Tibial nerve (tissue), 4 donors: ENCODE measurements at regions not wholly inside any gene's neighbourhood (a gene's known extent, or its start where the extent isn't known, plus 50 kb on each side); places are given as distances from the start of the nearest gene placed in this dataset.

ENCODE experiments used
- DNase-seq, 2 donors: peaks; one replicate each; pipeline ENCODE4 v3.0.0-alpha.2; 2019; ENCODE audit warnings: low spot score in 2 of 2
- H3K27ac ChIP-seq, 4 donors: fragments of 200-600 bp; sonication (generic) in 3 of 4; one replicate each; pipeline ENCODE4 v1.5.1; 2017 to 2019; ENCODE audit warnings: mild to moderate bottlenecking in 1 of 4
- H3K27me3 ChIP-seq, 2 donors: fragments of 200-600 bp; sonication (generic) in 1 of 2; one replicate each; pipeline versions ENCODE4 v1.5.1 to v1.6.0; 2017 to 2019
- H3K36me3 ChIP-seq, 3 donors: fragments of 200-600 bp; sonication (generic); one replicate each; pipeline ENCODE4 v1.5.1; 2018 to 2019
- H3K4me1 ChIP-seq, 4 donors: fragments of 200-600 bp; sonication (generic) in 3 of 4; one replicate each; pipeline ENCODE4 v1.5.1; 2017 to 2019
- H3K4me3 ChIP-seq, 4 donors: fragments of 200-600 bp; sonication (generic) in 3 of 4; one replicate each; pipeline ENCODE4 v1.5.1; 2017 to 2019; ENCODE audit warnings: mild to moderate bottlenecking in 1 of 4, moderate library complexity in 1 of 4
- H3K9me3 ChIP-seq, 4 donors: fragments of 200-600 bp; sonication (generic) in 3 of 4; one replicate each; pipeline ENCODE4 v1.5.1; 2017 to 2019
- EP300 ChIP-seq, 2 donors: sonication (generic); formaldehyde crosslinking; IDR thresholded peaks; one replicate each; pipeline ENCODE4 v1.6.1; 2017; ENCODE audit warnings: antibody characterized with exemption in 2 of 2, mild to moderate bottlenecking in 1 of 2
- POLR2A ChIP-seq, 2 donors: fragments of 450-650 bp; IDR thresholded peaks; one replicate each; pipeline ENCODE4 v1.6.1; 2017; ENCODE audit warnings: antibody characterized with exemption in 2 of 2, mild to moderate bottlenecking in 2 of 2, moderate library complexity in 2 of 2
- WGBS, 2 donors: methylation state at CpG; one replicate each; pipeline ENCODE4 v1.1.5; 2018; 5-methylcytosine and 5-hydroxymethylcytosine counted together
- TF ChIP-seq, protein P1 (sequence below), 5 experiments: fragments of 200-600 bp in 3 of 5; fragments of 450-650 bp in 2 of 5; sonication (generic) in 3 of 5; IDR thresholded peaks; one replicate each; pipeline ENCODE4 v1.5.1; 2016 to 2019; ENCODE audit warnings: antibody characterized with exemption in 5 of 5, mild to moderate bottlenecking in 3 of 5, moderate library complexity in 2 of 5

DNA sequence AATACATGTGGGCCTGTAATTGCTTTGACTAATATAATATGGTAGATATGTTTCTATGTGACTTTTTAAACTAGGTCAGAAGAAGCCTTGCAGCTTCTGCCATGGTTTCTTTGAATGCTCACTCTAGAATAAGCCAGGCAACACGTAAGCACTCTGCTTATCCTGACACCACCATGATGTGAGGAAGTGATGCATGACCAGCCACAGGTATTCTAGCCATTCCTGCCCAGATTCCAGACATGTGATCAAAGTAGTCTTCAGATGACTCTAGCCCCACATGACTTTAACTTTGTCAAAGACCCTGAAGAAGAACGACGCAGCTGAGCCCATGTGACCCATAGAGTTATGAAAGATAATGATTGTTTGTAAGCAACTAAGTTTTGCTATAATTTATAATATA is 276.1 kb upstream of the NCAM1 start:
- Histone ChIP-seq H3K27me3 (no peaks in the 10 kb centered on the region), H3K27ac (no peak overlapping the region), H3K9me3 (peaks cover 0 to 8% (median 0%) of the 10 kb centered on the region in 4 donors), H3K4me3 (no peak overlapping the region), H3K4me1 (no peaks in the 10 kb centered on the region), H3K36me3 (no peaks in the 10 kb centered on the region)
- no peak for DNase-seq
- 48 to 79% methylated on average over 3 of the region's 3 CpGs for WGBS, 2 donors
- TF ChIP-seq EP300 (IDR thresholded peaks at IDR 0.05) = no peak
- TF ChIP-seq, protein P1, sequence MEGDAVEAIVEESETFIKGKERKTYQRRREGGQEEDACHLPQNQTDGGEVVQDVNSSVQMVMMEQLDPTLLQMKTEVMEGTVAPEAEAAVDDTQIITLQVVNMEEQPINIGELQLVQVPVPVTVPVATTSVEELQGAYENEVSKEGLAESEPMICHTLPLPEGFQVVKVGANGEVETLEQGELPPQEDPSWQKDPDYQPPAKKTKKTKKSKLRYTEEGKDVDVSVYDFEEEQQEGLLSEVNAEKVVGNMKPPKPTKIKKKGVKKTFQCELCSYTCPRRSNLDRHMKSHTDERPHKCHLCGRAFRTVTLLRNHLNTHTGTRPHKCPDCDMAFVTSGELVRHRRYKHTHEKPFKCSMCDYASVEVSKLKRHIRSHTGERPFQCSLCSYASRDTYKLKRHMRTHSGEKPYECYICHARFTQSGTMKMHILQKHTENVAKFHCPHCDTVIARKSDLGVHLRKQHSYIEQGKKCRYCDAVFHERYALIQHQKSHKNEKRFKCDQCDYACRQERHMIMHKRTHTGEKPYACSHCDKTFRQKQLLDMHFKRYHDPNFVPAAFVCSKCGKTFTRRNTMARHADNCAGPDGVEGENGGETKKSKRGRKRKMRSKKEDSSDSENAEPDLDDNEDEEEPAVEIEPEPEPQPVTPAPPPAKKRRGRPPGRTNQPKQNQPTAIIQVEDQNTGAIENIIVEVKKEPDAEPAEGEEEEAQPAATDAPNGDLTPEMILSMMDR (IDR thresholded peaks at IDR 0.05) = no peak
- no peak for TF ChIP-seq POLR2A (IDR thresholded peaks at IDR 0.05)

DNA sequence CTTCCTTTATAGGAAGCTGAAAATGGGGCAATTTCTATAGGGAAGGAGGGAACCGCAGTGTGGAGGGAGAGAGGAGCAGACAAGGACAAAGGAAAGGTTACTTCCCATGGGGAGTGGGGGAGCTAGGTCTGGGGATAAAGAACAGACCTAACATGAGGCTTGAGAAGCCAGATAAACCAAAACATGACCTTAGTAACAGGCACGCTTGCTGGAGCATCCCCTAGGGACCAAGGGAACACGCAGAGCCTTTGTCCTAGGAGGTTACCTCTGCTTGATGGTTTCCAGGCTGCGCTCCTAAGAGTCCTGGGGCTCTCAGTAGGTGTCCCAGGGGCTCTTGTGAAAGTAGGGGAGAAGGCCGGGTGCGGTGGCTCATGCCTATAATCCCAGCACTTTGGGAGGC is 271.4 kb upstream of the NCAM1 start:
- Histone ChIP-seq H3K27me3 (no peaks in the 10 kb centered on the region), H3K27ac (no peak overlapping the region), H3K9me3 (no peaks in the 10 kb centered on the region), H3K4me1 (no peaks in the 10 kb centered on the region), H3K4me3 (no peak overlapping the region), H3K36me3 (no peaks in the 10 kb centered on the region)
- TF ChIP-seq EP300 (IDR thresholded peaks at IDR 0.05) (no peak), POLR2A (IDR thresholded peaks at IDR 0.05) (no peak)
- TF ChIP-seq, protein P1 (IDR thresholded peaks at IDR 0.05) = no peak
- DNase-seq = no peak
- 82% methylated on average over 6 of the region's 6 CpGs for WGBS, 2 donors

DNA sequence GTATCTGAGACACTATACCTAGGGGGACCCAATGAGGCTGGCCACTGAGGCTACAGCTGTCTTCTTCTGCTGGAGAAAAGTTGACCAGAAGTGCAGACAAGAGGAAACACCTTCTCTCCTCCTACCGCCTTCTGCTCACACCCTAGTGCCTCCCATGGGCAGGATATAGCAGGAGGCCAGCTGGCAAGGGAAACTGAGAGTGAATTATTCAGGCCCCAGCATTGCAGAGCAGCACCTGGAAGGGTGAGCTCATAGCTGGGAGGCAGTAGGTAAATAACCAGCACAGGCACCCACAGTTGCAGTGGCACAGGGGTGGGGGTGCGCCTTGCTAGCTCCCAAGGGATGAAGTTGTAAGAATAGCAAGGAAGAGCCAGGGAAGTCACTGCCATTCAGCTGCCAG is 267.4 kb upstream of the NCAM1 start:
- WGBS, 2 donors = 90 to 92% methylated on average over 2 of the region's 2 CpGs
- Histone ChIP-seq H3K27me3 (no peaks in the 10 kb centered on the region), H3K27ac (no peak overlapping the region), H3K36me3 (no peaks in the 10 kb centered on the region), H3K4me1 (peaks cover 0 to 3% (median 0%) of the 10 kb centered on the region in 4 donors), H3K9me3 (no peaks in the 10 kb centered on the region), H3K4me3 (no peak overlapping the region)
- no peak for DNase-seq
- no peak for TF ChIP-seq POLR2A (IDR thresholded peaks at IDR 0.05)
- TF ChIP-seq EP300 (IDR thresholded peaks at IDR 0.05) = no peak
- TF ChIP-seq, protein P1 (IDR thresholded peaks at IDR 0.05) = no peak

DNA sequence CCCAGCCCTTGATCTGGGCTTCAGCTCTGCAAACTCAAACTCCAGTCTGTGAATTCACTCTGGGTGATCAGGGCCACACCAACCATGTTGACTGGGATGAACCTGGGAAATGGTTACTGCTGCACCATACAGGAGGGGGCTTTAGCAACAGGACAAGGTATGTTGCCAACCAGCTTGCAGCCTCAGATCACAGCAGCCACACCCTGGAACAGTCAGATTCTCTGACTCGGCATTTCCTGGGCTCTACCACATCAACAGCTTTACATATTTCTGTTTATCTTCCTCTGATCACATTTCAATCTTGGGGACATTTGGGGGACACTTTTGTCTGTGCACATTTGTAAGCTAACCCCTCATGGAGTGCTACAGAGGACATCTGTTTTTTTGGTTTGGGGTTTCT is 267.0 kb upstream of the NCAM1 start:
- WGBS, 2 donors = 89 to 95% methylated on average over 1 of the region's 1 CpG
- Histone ChIP-seq H3K4me3 (no peak overlapping the region), H3K4me1 (peaks cover 0 to 3% (median 0%) of the 10 kb centered on the region in 4 donors), H3K9me3 (no peaks in the 10 kb centered on the region), H3K27ac (no peak overlapping the region), H3K36me3 (no peaks in the 10 kb centered on the region), H3K27me3 (no peaks in the 10 kb centered on the region)
- DNase-seq = no peak
- TF ChIP-seq, protein P1 (IDR thresholded peaks at IDR 0.05) = no peak
- TF ChIP-seq POLR2A (IDR thresholded peaks at IDR 0.05) = no peak

DNA sequence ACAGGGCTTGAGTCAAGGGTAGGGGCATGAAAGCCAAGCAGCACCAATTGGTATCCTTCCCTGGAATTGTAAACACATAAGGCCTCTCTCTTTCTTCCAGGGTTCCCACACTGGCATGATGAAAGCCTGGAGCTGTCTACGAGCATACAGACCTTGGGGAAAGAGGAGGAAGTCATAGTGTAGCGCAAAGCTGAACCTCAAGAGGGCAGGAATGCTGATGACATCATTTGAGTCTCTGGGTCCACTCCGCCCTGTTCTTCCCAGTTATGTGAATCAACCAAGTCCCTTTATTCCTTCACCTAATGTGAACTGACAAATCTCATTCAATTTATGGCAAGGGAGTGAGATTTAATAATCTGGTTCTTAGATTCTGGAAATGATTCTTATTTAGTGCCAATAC is 266.4 kb upstream of the NCAM1 start:
- 61 to 75% methylated on average over 3 of the region's 3 CpGs for WGBS, 2 donors
- Histone ChIP-seq H3K27ac (no peak overlapping the region), H3K36me3 (no peaks in the 10 kb centered on the region), H3K4me1 (peaks cover 0 to 3% (median 0%) of the 10 kb centered on the region in 4 donors), H3K9me3 (no peaks in the 10 kb centered on the region), H3K4me3 (no peak overlapping the region), H3K27me3 (no peaks in the 10 kb centered on the region)
- TF ChIP-seq, protein P1 (IDR thresholded peaks at IDR 0.05) = no peak
- no peak for TF ChIP-seq EP300 (IDR thresholded peaks at IDR 0.05)
- no peak for TF ChIP-seq POLR2A (IDR thresholded peaks at IDR 0.05)
- no peak for DNase-seq
